Fibroblast of lung (primary cell): ENCODE measurements at regions not wholly inside any gene's neighbourhood (a gene's known extent, or its start where the extent isn't known, plus 50 kb on each side); places are given as distances from the start of the nearest gene placed in this dataset.

ENCODE experiments used
- EZH2 ChIP-seq: IDR thresholded peaks from 2 replicates; pipeline ENCODE4 v1.5.1; 2012; ENCODE audit warnings: low read length, control low read depth, mild to moderate bottlenecking; ENCODE audit errors: missing control alignments
- TF ChIP-seq, protein P1 (sequence below), 2 donors: IDR thresholded peaks in 1 of 2; conservative IDR thresholded peaks in 1 of 2; 1 replicate in 1 of 2; 2 replicates in 1 of 2; pipeline ENCODE4 v1.5.1; 2011 to 2012; ENCODE audit warnings: low read length in 2 of 2, control low read depth in 1 of 2, inconsistent platforms in 1 of 2, low read depth in 1 of 2, mild to moderate bottlenecking in 1 of 2

DNA sequence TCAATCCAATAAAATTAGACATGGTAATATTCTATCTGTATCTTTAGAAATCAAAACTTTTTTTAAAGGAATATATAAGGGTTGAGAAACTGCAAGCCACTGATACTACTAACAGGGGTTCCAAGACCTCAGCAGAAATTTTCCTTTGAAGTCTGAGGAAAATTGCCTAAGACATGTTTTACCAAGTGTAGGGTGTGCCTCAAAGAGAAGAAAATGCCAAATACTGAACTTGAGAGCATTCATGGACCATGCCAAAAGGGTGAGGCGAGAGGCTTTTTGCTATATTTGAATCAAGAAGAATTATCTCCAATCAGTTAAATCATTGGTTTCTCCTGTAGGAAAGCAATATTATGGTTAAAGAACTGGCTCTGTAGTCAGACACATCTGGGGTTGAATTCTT, 207.9 kb upstream of the B3GALT2 start:
- TF ChIP-seq, protein P1, sequence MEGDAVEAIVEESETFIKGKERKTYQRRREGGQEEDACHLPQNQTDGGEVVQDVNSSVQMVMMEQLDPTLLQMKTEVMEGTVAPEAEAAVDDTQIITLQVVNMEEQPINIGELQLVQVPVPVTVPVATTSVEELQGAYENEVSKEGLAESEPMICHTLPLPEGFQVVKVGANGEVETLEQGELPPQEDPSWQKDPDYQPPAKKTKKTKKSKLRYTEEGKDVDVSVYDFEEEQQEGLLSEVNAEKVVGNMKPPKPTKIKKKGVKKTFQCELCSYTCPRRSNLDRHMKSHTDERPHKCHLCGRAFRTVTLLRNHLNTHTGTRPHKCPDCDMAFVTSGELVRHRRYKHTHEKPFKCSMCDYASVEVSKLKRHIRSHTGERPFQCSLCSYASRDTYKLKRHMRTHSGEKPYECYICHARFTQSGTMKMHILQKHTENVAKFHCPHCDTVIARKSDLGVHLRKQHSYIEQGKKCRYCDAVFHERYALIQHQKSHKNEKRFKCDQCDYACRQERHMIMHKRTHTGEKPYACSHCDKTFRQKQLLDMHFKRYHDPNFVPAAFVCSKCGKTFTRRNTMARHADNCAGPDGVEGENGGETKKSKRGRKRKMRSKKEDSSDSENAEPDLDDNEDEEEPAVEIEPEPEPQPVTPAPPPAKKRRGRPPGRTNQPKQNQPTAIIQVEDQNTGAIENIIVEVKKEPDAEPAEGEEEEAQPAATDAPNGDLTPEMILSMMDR (conservative IDR thresholded peaks at IDR 0.05 in 1 of 2, IDR thresholded peaks at IDR 0.05 in 1 of 2; ENCODE audit: low read depth in 1 of 2, low read length in 2 of 2) = no peak
- TF ChIP-seq EZH2 = no peak
